ENCODE measurements at regions not wholly inside any gene's neighbourhood (a gene's known extent, or its start where the extent isn't known, plus 50 kb on each side); places are given as distances from the start of the nearest gene placed in this dataset.

- no peak overlapping the region for H3K4me3 ChIP-seq (ENCODE audit: low read depth, low read length)
- no peaks in the 10 kb centered on the region for H3K27me3 ChIP-seq (ENCODE audit: control insufficient read depth, insufficient read depth, low read length)
- no peaks in the 10 kb centered on the region for H3K36me3 ChIP-seq (ENCODE audit: control insufficient read depth, insufficient read depth, low read length)
- H3K9ac ChIP-seq (ENCODE audit: low read length): no peak overlapping the region
- no peak overlapping the region for H3K27ac ChIP-seq (ENCODE audit: low read depth, low read length)
- peaks cover 17% of the 10 kb centered on the region for H3K4me1 ChIP-seq (ENCODE audit: control insufficient read depth, insufficient read depth, low read length)
- H3K9me3 ChIP-seq (ENCODE audit: control insufficient read depth, insufficient read depth, low read depth, low read length): peaks cover 4% of the 10 kb centered on the region; the same call in 1 of the 2 replicates
Observed at GRCh38 chr6:11322252-11322885, 89.9 kb upstream of the NEDD9 start.

DNA sequence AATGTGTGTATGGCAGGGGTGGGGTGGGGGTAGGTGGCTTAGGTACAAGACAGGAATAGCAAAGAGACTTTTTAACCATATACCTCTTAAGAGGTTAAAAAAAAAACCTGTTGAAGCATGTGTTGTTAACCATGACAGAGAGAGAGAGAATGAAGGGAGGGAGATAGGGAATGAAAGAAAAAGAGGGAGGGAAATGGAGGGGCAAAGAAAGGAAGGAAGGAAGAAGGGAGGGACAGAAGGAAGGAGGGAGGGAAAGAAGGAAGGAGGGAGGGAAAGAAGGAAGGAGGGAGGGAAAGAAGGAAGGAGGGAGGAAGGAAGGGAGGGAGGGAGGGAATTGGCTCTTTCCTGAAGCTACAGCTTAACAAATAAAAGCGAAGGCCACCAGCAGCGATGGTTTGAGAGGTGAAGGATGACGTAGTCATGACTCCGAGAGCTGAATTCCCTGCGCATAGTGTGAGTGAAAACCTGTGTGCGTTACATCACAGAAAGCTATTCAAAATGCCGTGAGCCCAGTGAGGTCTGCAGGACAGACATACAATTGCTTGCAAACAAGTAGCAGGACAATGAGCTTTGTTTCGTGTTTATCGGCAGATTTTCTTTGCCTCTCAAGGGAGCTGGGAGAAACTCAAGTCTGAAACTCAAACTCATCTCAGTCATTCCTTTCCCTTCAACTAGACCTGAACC lies 88.6 kb upstream of the NEDD9 start:
- H3K4me3 ChIP-seq (ENCODE audit: low read depth, low read length): no peak overlapping the region
- no peak overlapping the region for H3K9ac ChIP-seq (ENCODE audit: low read length)
- peaks cover 4% of the 10 kb centered on the region; the same call in 1 of the 2 replicates for H3K9me3 ChIP-seq (ENCODE audit: control insufficient read depth, insufficient read depth, low read depth, low read length)
- H3K36me3 ChIP-seq (ENCODE audit: control insufficient read depth, insufficient read depth, low read length): no peaks in the 10 kb centered on the region
- peaks cover 17% of the 10 kb centered on the region for H3K4me1 ChIP-seq (ENCODE audit: control insufficient read depth, insufficient read depth, low read length)
- no peak overlapping the region for H3K27ac ChIP-seq (ENCODE audit: low read depth, low read length)
- H3K27me3 ChIP-seq (ENCODE audit: control insufficient read depth, insufficient read depth, low read length): no peaks in the 10 kb centered on the region

GRCh38 chr6:11318835-11319813 lies 86.7 kb upstream of the NEDD9 start:
- Histone ChIP-seq H3K4me1 (ENCODE audit: control insufficient read depth, insufficient read depth, low read length) (peaks cover 9% of the 10 kb centered on the region; the same call in 1 of the 2 replicates), H3K36me3 (ENCODE audit: control insufficient read depth, insufficient read depth, low read length) (no peaks in the 10 kb centered on the region), H3K9me3 (ENCODE audit: control insufficient read depth, insufficient read depth, low read depth, low read length) (peaks cover 4% of the 10 kb centered on the region; the same call in 1 of the 2 replicates), H3K27ac (ENCODE audit: low read depth, low read length) (no peak overlapping the region), H3K27me3 (ENCODE audit: control insufficient read depth, insufficient read depth, low read length) (no peaks in the 10 kb centered on the region), H3K9ac (ENCODE audit: low read length) (no peak overlapping the region), H3K4me3 (ENCODE audit: low read depth, low read length) (no peak overlapping the region)

- Histone ChIP-seq H3K9ac (ENCODE audit: low read length) (no peak overlapping the region), H3K27me3 (ENCODE audit: control insufficient read depth, insufficient read depth, low read length) (no peaks in the 10 kb centered on the region), H3K36me3 (ENCODE audit: control insufficient read depth, insufficient read depth, low read length) (no peaks in the 10 kb centered on the region), H3K4me3 (ENCODE audit: low read depth, low read length) (no peak overlapping the region), H3K4me1 (ENCODE audit: control insufficient read depth, insufficient read depth, low read length) (peaks cover 8% of the 10 kb centered on the region; the same call in 1 of the 2 replicates), H3K9me3 (ENCODE audit: control insufficient read depth, insufficient read depth, low read depth, low read length) (peaks cover 4% of the 10 kb centered on the region; the same call in 1 of the 2 replicates), H3K27ac (ENCODE audit: low read depth, low read length) (no peak overlapping the region)
Observed at GRCh38 chr6:11317885-11318771, 85.7 kb upstream of the NEDD9 start.

DNA sequence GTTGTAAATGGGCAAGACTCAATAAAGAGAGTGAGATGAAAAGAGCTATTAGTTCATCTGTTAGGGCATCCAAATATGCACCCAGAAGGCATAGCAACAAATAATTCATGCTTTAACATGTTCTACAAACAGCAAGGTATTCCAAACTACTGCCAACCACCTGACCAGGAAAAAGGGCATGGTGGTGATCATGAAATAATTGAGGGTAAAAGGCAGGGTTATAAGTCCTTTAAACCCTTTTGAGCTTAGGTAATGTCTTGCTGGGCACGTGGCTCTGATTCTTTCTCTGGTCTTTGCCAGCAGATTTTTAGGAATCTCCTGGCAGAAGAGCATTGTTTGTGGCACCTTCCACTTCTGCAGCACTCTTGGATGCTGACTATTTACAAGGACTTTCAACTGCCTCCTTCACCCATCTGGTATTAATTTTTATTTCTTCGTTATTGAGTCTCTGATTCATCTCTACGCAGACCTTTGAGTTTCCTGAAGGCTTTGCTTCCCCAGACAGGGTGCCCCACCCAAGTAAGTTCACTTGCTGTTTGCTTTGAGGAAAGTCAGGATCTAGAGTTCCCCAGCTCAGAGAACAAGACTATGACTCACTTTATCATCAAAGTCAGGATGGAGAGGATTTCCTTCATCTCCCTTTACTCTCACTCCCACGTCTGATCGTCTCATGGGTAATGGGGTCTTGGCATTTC lies 83.4 kb upstream of the NEDD9 start:
- H3K9ac ChIP-seq (ENCODE audit: low read length): no peak overlapping the region
- peaks cover 8% of the 10 kb centered on the region; the same call in 1 of the 2 replicates for H3K4me1 ChIP-seq (ENCODE audit: control insufficient read depth, insufficient read depth, low read length)
- H3K9me3 ChIP-seq (ENCODE audit: control insufficient read depth, insufficient read depth, low read depth, low read length): peaks cover 4% of the 10 kb centered on the region; the same call in 1 of the 2 replicates

GRCh38 chr6:11313207-11313606 lies 80.7 kb upstream of the NEDD9 start:
- no peaks in the 10 kb centered on the region for H3K9me3 ChIP-seq (ENCODE audit: control insufficient read depth, insufficient read depth, low read depth, low read length)
- H3K4me3 ChIP-seq (ENCODE audit: low read depth, low read length): no peak overlapping the region
- H3K36me3 ChIP-seq (ENCODE audit: control insufficient read depth, insufficient read depth, low read length): no peaks in the 10 kb centered on the region
- no peak overlapping the region for H3K9ac ChIP-seq (ENCODE audit: low read length)
- H3K4me1 ChIP-seq (ENCODE audit: control insufficient read depth, insufficient read depth, low read length): peaks cover 4% of the 10 kb centered on the region; the same call in 1 of the 2 replicates
- H3K27me3 ChIP-seq (ENCODE audit: control insufficient read depth, insufficient read depth, low read length): no peaks in the 10 kb centered on the region
- H3K27ac ChIP-seq (ENCODE audit: low read depth, low read length): no peak overlapping the region

More for the DNA sequence above, 83.4 kb upstream of the NEDD9 start:
- Histone ChIP-seq H3K36me3 (ENCODE audit: control insufficient read depth, insufficient read depth, low read length) (no peaks in the 10 kb centered on the region), H3K4me3 (ENCODE audit: low read depth, low read length) (no peak overlapping the region), H3K27ac (ENCODE audit: low read depth, low read length) (no peak overlapping the region), H3K27me3 (ENCODE audit: control insufficient read depth, insufficient read depth, low read length) (no peaks in the 10 kb centered on the region)

DNA sequence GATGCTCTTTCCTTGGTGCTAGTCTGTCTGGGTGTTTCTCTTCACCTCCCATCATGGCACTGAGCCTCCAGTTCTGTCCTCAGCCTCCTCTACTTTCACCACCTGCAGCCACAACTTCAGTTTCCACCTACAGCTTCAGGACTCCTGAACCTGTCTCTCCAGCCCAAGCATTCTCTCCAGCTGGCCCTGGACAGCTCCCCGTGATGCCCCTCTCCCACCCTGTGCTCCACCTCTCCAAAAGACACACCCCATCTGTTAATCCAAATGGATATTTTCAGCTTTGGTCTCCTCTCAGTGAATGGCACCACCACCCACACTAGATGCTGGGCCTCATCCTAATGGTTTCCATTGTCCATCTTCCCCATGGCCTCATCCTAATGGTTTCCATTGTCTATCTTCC lies 79.5 kb upstream of the NEDD9 start:
- H3K9me3 ChIP-seq (ENCODE audit: control insufficient read depth, insufficient read depth, low read depth, low read length): no peaks in the 10 kb centered on the region

GRCh38 chr6:11309947-11310665 lies 77.6 kb upstream of the NEDD9 start:
- H3K27me3 ChIP-seq (ENCODE audit: control insufficient read depth, insufficient read depth, low read length): no peaks in the 10 kb centered on the region
- H3K4me3 ChIP-seq (ENCODE audit: low read depth, low read length): no peak overlapping the region
- H3K9me3 ChIP-seq (ENCODE audit: control insufficient read depth, insufficient read depth, low read depth, low read length): no peaks in the 10 kb centered on the region
- no peaks in the 10 kb centered on the region for H3K4me1 ChIP-seq (ENCODE audit: control insufficient read depth, insufficient read depth, low read length)
- H3K27ac ChIP-seq (ENCODE audit: low read depth, low read length): no peak overlapping the region
- no peaks in the 10 kb centered on the region for H3K36me3 ChIP-seq (ENCODE audit: control insufficient read depth, insufficient read depth, low read length)
- H3K9ac ChIP-seq (ENCODE audit: low read length): no peak overlapping the region

More for the DNA sequence above, 79.5 kb upstream of the NEDD9 start:
- no peak overlapping the region for H3K9ac ChIP-seq (ENCODE audit: low read length)
- H3K27me3 ChIP-seq (ENCODE audit: control insufficient read depth, insufficient read depth, low read length): no peaks in the 10 kb centered on the region
- no peak overlapping the region for H3K27ac ChIP-seq (ENCODE audit: low read depth, low read length)
- no peaks in the 10 kb centered on the region for H3K4me1 ChIP-seq (ENCODE audit: control insufficient read depth, insufficient read depth, low read length)
- no peaks in the 10 kb centered on the region for H3K36me3 ChIP-seq (ENCODE audit: control insufficient read depth, insufficient read depth, low read length)
- H3K4me3 ChIP-seq (ENCODE audit: low read depth, low read length): no peak overlapping the region

DNA sequence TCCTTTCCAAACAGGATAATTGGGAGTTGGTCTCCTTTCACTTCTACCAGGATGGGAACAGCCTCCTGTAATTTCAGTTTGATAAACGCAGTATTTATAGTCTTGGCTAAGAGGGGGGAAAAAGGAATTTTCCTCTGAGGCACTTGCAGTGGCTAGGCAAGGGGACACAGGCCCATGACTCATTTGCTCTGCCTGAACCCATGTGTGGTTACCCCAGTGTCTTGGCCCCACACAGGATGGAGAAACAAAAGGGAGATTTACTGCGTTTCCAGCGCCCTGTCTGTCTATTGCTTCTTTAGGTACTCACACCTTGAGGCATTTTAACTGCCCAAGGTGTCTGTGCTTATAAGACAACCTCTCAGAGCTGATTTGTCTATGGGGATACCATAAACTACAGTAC lies 74.8 kb upstream of the NEDD9 start:
- Histone ChIP-seq H3K27me3 (ENCODE audit: control insufficient read depth, insufficient read depth, low read length) (no peaks in the 10 kb centered on the region), H3K9me3 (ENCODE audit: control insufficient read depth, insufficient read depth, low read depth, low read length) (no peaks in the 10 kb centered on the region), H3K4me1 (ENCODE audit: control insufficient read depth, insufficient read depth, low read length) (no peaks in the 10 kb centered on the region)

More for the DNA sequence above, 74.8 kb upstream of the NEDD9 start:
- Histone ChIP-seq H3K36me3 (ENCODE audit: control insufficient read depth, insufficient read depth, low read length) (no peaks in the 10 kb centered on the region), H3K27ac (ENCODE audit: low read depth, low read length) (no peak overlapping the region), H3K4me3 (ENCODE audit: low read depth, low read length) (no peak overlapping the region), H3K9ac (ENCODE audit: low read length) (no peak overlapping the region)
